Smooth muscle cell (in vitro differentiated cells): ENCODE measurements at regions not wholly inside any gene's neighbourhood (a gene's known extent, or its start where the extent isn't known, plus 50 kb on each side); places are given as distances from the start of the nearest gene placed in this dataset.

ENCODE experiments used
- DNase-seq: peaks from one replicate; lab custom pipeline; 2025; ENCODE audit not compliant: unreplicated experiment; lab: John Stamatoyannopoulos, UW
- H2AFZ ChIP-seq: fragments of 200-600 bp; sonication (generic); 2 replicates; pipeline ENCODE4 v1.6.0; 2016; ENCODE audit warnings: antibody characterized with exemption, low read depth, mild to moderate bottlenecking
- H3F3A ChIP-seq: fragments of 200-600 bp; sonication (generic); 2 replicates; pipeline ENCODE4 v1.6.0; 2017; ENCODE audit warnings: antibody characterized with exemption, low read depth
- H3K27ac ChIP-seq: fragments of 200-600 bp; sonication (generic); 2 replicates; pipeline ENCODE4 v1.5.1; 2016; ENCODE audit warnings: low read depth, mild to moderate bottlenecking
- H3K27me3 ChIP-seq: fragments of 200-600 bp; sonication (generic); 2 replicates; pipeline ENCODE4 v1.6.1; 2016; ENCODE audit warnings: low read depth, mild to moderate bottlenecking
- H3K36me3 ChIP-seq: fragments of 200-600 bp; sonication (generic); 2 replicates; pipeline ENCODE4 v1.5.1; 2016; ENCODE audit warnings: low read depth
- H3K4me1 ChIP-seq: fragments of 200-600 bp; sonication (generic); 2 replicates; pipeline ENCODE4 v1.5.1; 2016; ENCODE audit warnings: low read depth
- H3K4me2 ChIP-seq: fragments of 200-600 bp; sonication (generic); 2 replicates; pipeline ENCODE4 v1.6.0; 2016; ENCODE audit warnings: mild to moderate bottlenecking
- H3K4me3 ChIP-seq: fragments of 200-600 bp; sonication (generic); 2 replicates; pipeline ENCODE4 v1.5.1; 2016; ENCODE audit warnings: mild to moderate bottlenecking
- H3K79me2 ChIP-seq: fragments of 200-600 bp; sonication (generic); 2 replicates; pipeline ENCODE4 v1.6.0; 2016; ENCODE audit warnings: low read depth, mild to moderate bottlenecking
- H3K9ac ChIP-seq: fragments of 200-600 bp; sonication (generic); 2 replicates; pipeline ENCODE4 v1.6.0; 2016; ENCODE audit warnings: low read depth
- H3K9me3 ChIP-seq: fragments of 200-600 bp; sonication (generic); replicated peaks from 2 replicates; pipeline ENCODE4 v1.5.1; 2016; ENCODE audit warnings: low read depth
- H4K20me1 ChIP-seq: fragments of 200-600 bp; sonication (generic); 2 replicates; pipeline ENCODE4 v1.6.0; 2016; ENCODE audit warnings: low read depth
- WGBS: methylation state at CpG from one replicate; pipeline ENCODE4 v1.1.7; 2016; ENCODE audit warnings: low lambda C conversion rate; 5-methylcytosine and 5-hydroxymethylcytosine counted together
- TF ChIP-seq, protein P1 (sequence below): fragments of 200-600 bp; sonication (generic); IDR thresholded peaks from 2 replicates; pipeline ENCODE4 v1.5.1; 2017; ENCODE audit warnings: borderline replicate concordance, mild to moderate bottlenecking, antibody characterized with exemption; ENCODE audit not compliant: insufficient read depth, poor library complexity, severe bottlenecking

DNA sequence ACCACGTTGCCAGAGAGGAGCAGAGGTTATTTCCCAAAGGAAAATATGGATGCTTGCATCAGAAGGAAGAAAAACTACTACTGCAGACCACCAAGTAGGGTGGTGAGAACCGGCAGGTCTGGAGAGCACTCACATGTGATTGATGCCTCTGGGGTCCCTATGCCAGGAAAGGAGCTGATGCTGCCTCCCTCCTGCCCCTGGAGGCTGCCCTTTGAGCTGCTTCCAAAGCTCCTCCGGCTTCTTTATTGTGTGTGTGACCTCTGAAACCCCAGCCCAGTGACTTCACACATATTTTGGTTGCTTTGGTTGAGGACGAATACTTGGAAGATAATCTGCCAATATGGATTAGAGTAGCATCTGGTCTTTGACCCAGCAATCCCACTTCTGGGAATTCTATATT is 133.4 kb downstream of the AACS start:
- Histone ChIP-seq H3K79me2 (no peaks in the 10 kb centered on the region), H3K4me1 (no peaks in the 10 kb centered on the region), H3K4me2 (no peak overlapping the region), H3K9ac (no peak overlapping the region), H3K27me3 (peaks cover 6% of the 10 kb centered on the region), H3K4me3 (no peak overlapping the region), H3K36me3 (no peaks in the 10 kb centered on the region), H3F3A (no peaks in the 10 kb centered on the region), H2AFZ (no peak overlapping the region), H4K20me1 (no peaks in the 10 kb centered on the region), H3K9me3 (no peaks in the 10 kb centered on the region), H3K27ac (no peak overlapping the region)
- TF ChIP-seq, protein P1, sequence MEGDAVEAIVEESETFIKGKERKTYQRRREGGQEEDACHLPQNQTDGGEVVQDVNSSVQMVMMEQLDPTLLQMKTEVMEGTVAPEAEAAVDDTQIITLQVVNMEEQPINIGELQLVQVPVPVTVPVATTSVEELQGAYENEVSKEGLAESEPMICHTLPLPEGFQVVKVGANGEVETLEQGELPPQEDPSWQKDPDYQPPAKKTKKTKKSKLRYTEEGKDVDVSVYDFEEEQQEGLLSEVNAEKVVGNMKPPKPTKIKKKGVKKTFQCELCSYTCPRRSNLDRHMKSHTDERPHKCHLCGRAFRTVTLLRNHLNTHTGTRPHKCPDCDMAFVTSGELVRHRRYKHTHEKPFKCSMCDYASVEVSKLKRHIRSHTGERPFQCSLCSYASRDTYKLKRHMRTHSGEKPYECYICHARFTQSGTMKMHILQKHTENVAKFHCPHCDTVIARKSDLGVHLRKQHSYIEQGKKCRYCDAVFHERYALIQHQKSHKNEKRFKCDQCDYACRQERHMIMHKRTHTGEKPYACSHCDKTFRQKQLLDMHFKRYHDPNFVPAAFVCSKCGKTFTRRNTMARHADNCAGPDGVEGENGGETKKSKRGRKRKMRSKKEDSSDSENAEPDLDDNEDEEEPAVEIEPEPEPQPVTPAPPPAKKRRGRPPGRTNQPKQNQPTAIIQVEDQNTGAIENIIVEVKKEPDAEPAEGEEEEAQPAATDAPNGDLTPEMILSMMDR, result no peak
- DNase-seq, result no peak
- 50% methylated on average over 4 of the region's 4 CpGs for WGBS

DNA sequence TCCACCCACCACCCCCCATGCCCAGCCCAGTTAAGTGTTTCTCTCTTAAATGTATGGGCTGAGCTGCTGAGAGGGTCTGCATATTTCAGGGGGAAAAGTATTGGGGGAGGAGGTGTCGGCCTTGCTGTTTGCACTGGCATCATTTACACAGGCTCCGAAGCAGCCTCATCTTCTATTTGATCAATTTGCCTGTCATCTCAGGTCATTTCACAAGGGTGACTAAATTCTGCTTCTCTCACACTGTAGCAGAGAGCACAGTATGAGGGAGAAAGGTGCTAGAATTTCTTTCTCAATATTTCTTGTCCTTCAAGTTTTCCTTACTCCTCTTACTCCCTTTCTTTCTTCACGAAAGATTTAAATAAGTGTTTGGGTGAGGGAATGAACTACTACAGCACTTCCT is 135.9 kb downstream of the AACS start:
- Histone ChIP-seq H3K4me3 (no peak overlapping the region), H3K4me2 (no peak overlapping the region), H3K4me1 (no peaks in the 10 kb centered on the region), H3F3A (no peaks in the 10 kb centered on the region), H2AFZ (no peak overlapping the region), H3K27me3 (no peaks in the 10 kb centered on the region), H4K20me1 (no peaks in the 10 kb centered on the region), H3K79me2 (no peaks in the 10 kb centered on the region), H3K27ac (no peak overlapping the region), H3K9ac (no peak overlapping the region), H3K36me3 (no peaks in the 10 kb centered on the region), H3K9me3 (no peaks in the 10 kb centered on the region)
- DNase-seq, result no peak
- WGBS, result 90% methylated on average over 3 of the region's 3 CpGs
- TF ChIP-seq, protein P1, result no peak

DNA sequence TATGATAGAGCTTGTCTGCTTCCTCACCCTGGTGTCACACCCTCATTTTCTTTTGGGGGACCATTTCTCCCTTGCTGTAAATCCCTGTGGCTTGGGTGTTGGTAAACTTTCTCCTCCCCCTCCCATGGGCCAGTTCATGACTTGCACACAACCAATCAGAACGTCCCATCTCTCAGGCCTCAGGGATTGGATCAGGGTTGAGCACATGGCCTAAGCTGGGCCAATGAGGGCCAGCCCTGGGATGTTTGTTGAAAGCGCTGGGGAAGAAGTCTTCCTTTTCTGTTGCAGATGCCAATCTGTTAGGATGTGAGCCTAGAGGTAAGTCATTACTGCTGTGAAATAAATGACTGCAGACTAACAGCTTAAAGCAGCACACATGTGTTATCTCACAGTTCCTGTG is 136.7 kb downstream of the AACS start:
- Histone ChIP-seq H3K4me1 (no peaks in the 10 kb centered on the region), H3K4me3 (no peak overlapping the region), H3K9me3 (no peaks in the 10 kb centered on the region), H3F3A (no peaks in the 10 kb centered on the region), H3K9ac (no peak overlapping the region), H4K20me1 (no peaks in the 10 kb centered on the region), H2AFZ (no peak overlapping the region), H3K4me2 (no peak overlapping the region), H3K27ac (no peak overlapping the region), H3K27me3 (no peaks in the 10 kb centered on the region), H3K79me2 (no peaks in the 10 kb centered on the region), H3K36me3 (no peaks in the 10 kb centered on the region)
- WGBS, result 83% methylated on average over 2 of the region's 2 CpGs
- DNase-seq, result no peak
- TF ChIP-seq, protein P1, result no peak

DNA sequence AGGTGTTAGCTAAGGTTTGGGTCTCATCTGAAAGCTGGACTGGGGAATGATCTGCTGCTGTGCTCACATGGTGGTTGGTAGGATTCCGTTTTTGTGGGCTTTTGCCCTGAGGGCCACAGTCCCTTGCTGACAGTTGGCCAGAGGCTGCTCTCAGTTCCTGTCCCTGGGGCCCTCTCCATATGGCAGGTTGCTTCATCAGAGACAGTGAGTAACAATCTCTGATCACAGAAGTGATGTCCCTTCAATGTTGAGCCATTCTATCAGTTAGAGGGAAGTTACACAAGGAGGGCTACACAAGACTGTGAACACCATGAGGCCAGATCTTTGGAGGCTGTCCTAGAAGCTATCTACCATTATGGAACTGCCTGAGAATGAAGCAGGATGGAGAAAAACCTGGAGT is 137.2 kb downstream of the AACS start:
- Histone ChIP-seq H4K20me1 (no peaks in the 10 kb centered on the region), H3K9me3 (no peaks in the 10 kb centered on the region), H2AFZ (no peak overlapping the region), H3K4me1 (no peaks in the 10 kb centered on the region), H3K27me3 (no peaks in the 10 kb centered on the region), H3K36me3 (no peaks in the 10 kb centered on the region), H3K79me2 (no peaks in the 10 kb centered on the region), H3K4me2 (no peak overlapping the region), H3K27ac (no peak overlapping the region), H3K4me3 (no peak overlapping the region), H3F3A (no peaks in the 10 kb centered on the region), H3K9ac (no peak overlapping the region)
- no peak for DNase-seq
- TF ChIP-seq, protein P1, result no peak
- WGBS, result 92% methylated on average over 1 of the region's 1 CpG
